K562 (cell line): ENCODE measurements at regions not wholly inside any gene's neighbourhood (a gene's known extent, or its start where the extent isn't known, plus 50 kb on each side); places are given as distances from the start of the nearest gene placed in this dataset.
A peak's percentile ranks its signal among the peaks of the same experiment; 100 is the strongest.

Experiments
- ATAC-seq: fragments of 200-7000 bp; cut with Tn5 transposase; 3 replicates; pipeline ENCODE4 v1.9.1; 2020; ENCODE audit warnings: moderate library complexity
- BruUV-seq: library from RNA; stranded (reverse); fragments of 400-500 nt; replicated peaks from 2 replicates; lab custom pipeline; 2021; lab: Mats Ljungman, UMichigan
- CTCF ChIA-PET: fragments of 300-600 bp; formaldehyde crosslinking; extraction: SDS; loops from one replicate; lab custom pipeline; 2021; ENCODE audit warnings: low intra/inter-chr PET ratio; lab: Yijun Ruan, JAX
- POLR2A ChIA-PET: fragments of 300-600, 350-650 bp; sonication (Branson Sonifier 250); formaldehyde crosslinking; extraction: SDS; loops from one replicate; lab custom pipeline; 2021; ENCODE audit warnings: antibody characterized with exemption, inconsistent platforms; lab: Yijun Ruan, JAX
- DNase-seq, 4 experiments: peaks; one replicate each; pipeline versions ENCODE4 v3.0.0 to v3.0.0-alpha.2; 2011 to 2018; ENCODE audit warnings: low spot score in 3 of 4, mixed read lengths in 3 of 4; ENCODE audit errors: extremely low read depth in 1 of 4
- FAIRE-seq: peaks from 2 replicates; lab custom pipeline; 2011; peaks lifted over from hg19 to GRCh38; lab: Jason Lieb, UNC
- H2AFZ ChIP-seq: 2 replicates; pipeline ENCODE4 v1.6.0; 2011; ENCODE audit warnings: low read depth, low read length, control low read depth, inconsistent platforms
- H3K27ac ChIP-seq: fragments of 200-600 bp; 3 replicates; pipeline ENCODE4 v1.8.0; 2011; ENCODE audit warnings: low read depth, mild to moderate bottlenecking, control low read depth, inconsistent platforms, low read length, moderate library complexity, mixed read lengths; ENCODE audit errors: extremely low read depth
- H3K27me3 ChIP-seq, 2 experiments: fragments of 300-600 bp in 1 of 2; 2 replicates in 1 of 2; 3 replicates in 1 of 2; pipeline versions ENCODE4 v1.6.0 to v1.8.0; 2011; ENCODE audit warnings: inconsistent platforms in 2 of 2, low read length in 2 of 2, mild to moderate bottlenecking in 1 of 2, mixed read lengths in 1 of 2, moderate library complexity in 1 of 2; ENCODE audit not compliant: control insufficient read depth in 2 of 2, insufficient read depth in 2 of 2
- H3K36me3 ChIP-seq: fragments of 300-600 bp; 3 replicates; pipeline ENCODE4 v1.8.0; 2011; ENCODE audit warnings: mild to moderate bottlenecking, low read length, inconsistent platforms; ENCODE audit not compliant: control insufficient read depth, insufficient read depth
- H3K4me1 ChIP-seq, 2 experiments: fragments of 200-600 bp in 1 of 2; replicated peaks in 1 of 2; 2 replicates in 1 of 2; 3 replicates in 1 of 2; pipeline versions ENCODE4 v1.5.1 to v1.8.0; 2011; ENCODE audit warnings: inconsistent platforms in 2 of 2, low read length in 2 of 2, mild to moderate bottlenecking in 1 of 2, mixed read lengths in 1 of 2, moderate library complexity in 1 of 2; ENCODE audit not compliant: control insufficient read depth in 2 of 2, insufficient read depth in 2 of 2
- H3K4me2 ChIP-seq: 2 replicates; pipeline ENCODE4 v1.6.1; 2011; ENCODE audit warnings: low read length, control low read depth, inconsistent platforms, mixed read lengths; ENCODE audit not compliant: insufficient read depth
- H3K4me3 ChIP-seq: fragments of 200-600 bp; sonication (generic), shearing (Covaris generic); 2 replicates; pipeline ENCODE4 v1.5.1; 2016; ENCODE audit warnings: control low read depth, inconsistent platforms
- H3K79me2 ChIP-seq: fragments of 200-600 bp; 3 replicates; pipeline ENCODE4 v1.8.0; 2011; ENCODE audit warnings: low read length, inconsistent platforms; ENCODE audit not compliant: control insufficient read depth, insufficient read depth
- H3K9ac ChIP-seq, 2 experiments: 2 replicates each; pipeline versions ENCODE4 v1.6.0 to v1.6.1; 2011; ENCODE audit warnings: low read depth in 2 of 2, low read length in 2 of 2, control low read depth in 1 of 2, inconsistent platforms in 1 of 2, mild to moderate bottlenecking in 1 of 2, mixed read lengths in 1 of 2; ENCODE audit not compliant: insufficient read depth in 1 of 2
- H3K9me1 ChIP-seq: one replicate; pipeline ENCODE4 v1.6.0; 2011; ENCODE audit warnings: inconsistent platforms, mild to moderate bottlenecking, low read length, moderate library complexity; ENCODE audit not compliant: control insufficient read depth, insufficient read depth
- H3K9me3 ChIP-seq: replicated peaks from 2 replicates; pipeline ENCODE4 v1.5.1; 2011; ENCODE audit warnings: low read depth, low read length, inconsistent platforms; ENCODE audit not compliant: control insufficient read depth, insufficient read depth
- H4K20me1 ChIP-seq: replicated peaks from 2 replicates; pipeline ENCODE4 v1.6.1; 2011; ENCODE audit warnings: low read length, inconsistent platforms, mixed read lengths; ENCODE audit not compliant: control insufficient read depth, insufficient read depth
- KDM1A ChIP-seq, 2 experiments: fragments of 450-650 bp; IDR thresholded peaks; 2 replicates each; pipeline ENCODE4 v1.6.1; 2016; ENCODE audit warnings: mild to moderate bottlenecking in 2 of 2
- WGBS: fragments of 100-300 bp; shearing (Covaris generic); methylation state at CpG from one replicate; pipeline ENCODE4 v1.1.6; 2016; ENCODE audit warnings: low coverage, mixed read lengths; ENCODE audit not compliant: insufficient coverage; ENCODE audit errors: missing lambda C conversion rate; 5-methylcytosine and 5-hydroxymethylcytosine counted together
- in situ Hi-C: fragments of 300-500 bp; cut with MboI; formaldehyde crosslinking; loops from 4 replicates; pipeline ENCODE4 v1.15.0; 2018; ENCODE audit warnings: inconsistent platforms, mixed read lengths
- intact Hi-C: fragments of 100-400 bp; cut with micrococcal nuclease; formaldehyde crosslinking; loops from 2 replicates; pipeline ENCODE4 v1.14.2; 2022
- TF ChIP-seq, protein P1 (sequence below): sonication (generic); formaldehyde crosslinking; IDR thresholded peaks from 2 replicates; pipeline ENCODE4 v1.4.0; 2020; ENCODE audit warnings: mild to moderate bottlenecking, missing genetic modification reagents

DNA sequence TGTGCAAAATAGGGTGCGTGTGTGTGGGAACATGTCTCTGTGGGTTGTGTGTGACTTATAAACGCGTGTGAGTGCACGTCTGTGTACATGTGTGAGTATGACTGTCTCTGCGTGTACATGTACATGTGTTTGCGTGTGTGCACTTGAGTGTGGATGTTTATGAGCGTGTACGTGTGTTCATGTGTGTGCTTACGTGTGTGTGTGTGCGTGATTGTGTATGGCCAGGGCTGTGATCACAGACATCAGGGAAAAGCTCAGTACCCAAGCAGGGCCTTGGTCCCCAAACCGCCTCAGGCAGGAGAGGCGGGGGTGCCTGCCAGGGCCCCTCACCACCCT is 326.3 kb upstream of the DIO3 start:
- Histone ChIP-seq H3K4me1 (peaks cover 0 to 11% of the 10 kb centered on the region in 2 experiments; a peak in 1 of 5 replicates), H3K9ac (no peak overlapping the region), H2AFZ (no peak overlapping the region), H3K4me2 (no peak overlapping the region), H3K9me3 (no peaks in the 10 kb centered on the region)
- in situ Hi-C loops, result no loop called here
- no peak for FAIRE-seq
- WGBS, result 41% methylated on average over 11 of the region's 12 CpGs
- TF ChIP-seq KDM1A (IDR thresholded peaks at IDR 0.05), result peak in 1 of 2 experiments; percentile 12; a peak in 1 of 4 replicates
- TF ChIP-seq, protein P1, sequence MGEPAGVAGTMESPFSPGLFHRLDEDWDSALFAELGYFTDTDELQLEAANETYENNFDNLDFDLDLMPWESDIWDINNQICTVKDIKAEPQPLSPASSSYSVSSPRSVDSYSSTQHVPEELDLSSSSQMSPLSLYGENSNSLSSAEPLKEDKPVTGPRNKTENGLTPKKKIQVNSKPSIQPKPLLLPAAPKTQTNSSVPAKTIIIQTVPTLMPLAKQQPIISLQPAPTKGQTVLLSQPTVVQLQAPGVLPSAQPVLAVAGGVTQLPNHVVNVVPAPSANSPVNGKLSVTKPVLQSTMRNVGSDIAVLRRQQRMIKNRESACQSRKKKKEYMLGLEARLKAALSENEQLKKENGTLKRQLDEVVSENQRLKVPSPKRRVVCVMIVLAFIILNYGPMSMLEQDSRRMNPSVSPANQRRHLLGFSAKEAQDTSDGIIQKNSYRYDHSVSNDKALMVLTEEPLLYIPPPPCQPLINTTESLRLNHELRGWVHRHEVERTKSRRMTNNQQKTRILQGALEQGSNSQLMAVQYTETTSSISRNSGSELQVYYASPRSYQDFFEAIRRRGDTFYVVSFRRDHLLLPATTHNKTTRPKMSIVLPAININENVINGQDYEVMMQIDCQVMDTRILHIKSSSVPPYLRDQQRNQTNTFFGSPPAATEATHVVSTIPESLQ (CRISPR knock-in tag), result no peak
- TF ChIP-seq, all 486 proteins: peak for 1
- BruUV-seq, result no TSS peak
- ATAC-seq, result no peak
- intact Hi-C loops, result loop anchor here (5.0 to 10.0 kb wide), 2 partner anchors 150 to 333 kb away; partner anchors contain the start of gene RTL1
- DNase-seq, result no peak
- no peaks in the 10 kb centered on the region for H3K36me3 ChIP-seq
- POLR2A ChIA-PET, result no interaction called here
- H3K79me2 ChIP-seq, result no peaks in the 10 kb centered on the region
- H3K27ac ChIP-seq, result no peak overlapping the region
- H4K20me1 ChIP-seq, result no peaks in the 10 kb centered on the region
- CTCF ChIA-PET, result interaction anchor here (1.0 kb wide), 1 partner anchor 850 kb away, joined by 3 read pairs; no protein-coding TSS in a partner anchor
- H3K27me3 ChIP-seq, result peaks cover 2 to 25% of the 10 kb centered on the region in 2 experiments; a peak in 2 of 5 replicates
- no peaks in the 10 kb centered on the region for H3K9me1 ChIP-seq
- H3K4me3 ChIP-seq, result no peak overlapping the region
